GM12874 (cell line): ENCODE measurements at regions not wholly inside any gene's neighbourhood (a gene's known extent, or its start where the extent isn't known, plus 50 kb on each side); places are given as distances from the start of the nearest gene placed in this dataset.
A peak's percentile ranks its signal among the peaks of the same experiment; 100 is the strongest.

ENCODE experiments used
- CTCF ChIP-seq: IDR thresholded peaks from 2 replicates; pipeline ENCODE4 v1.5.1; 2011; ENCODE audit warnings: low read depth, mild to moderate bottlenecking, control low read depth, low read length, moderate library complexity; ENCODE audit not compliant: insufficient read depth

- TF ChIP-seq CTCF = peak; percentile 43; the same call in 1 of the 2 replicates
Measured at GRCh38 chr3:165624761-165625160, 212.5 kb downstream of the BCHE start.

GRCh38 chr3:165622356-165622755 is 214.9 kb downstream of the BCHE start:
- TF ChIP-seq CTCF = no peak

- TF ChIP-seq CTCF = no peak
Measured at GRCh38 chr3:165619069-165619468, 218.2 kb downstream of the BCHE start.

- TF ChIP-seq CTCF = no peak
Measured at GRCh38 chr3:165617134-165617533, 220.1 kb downstream of the BCHE start.

- TF ChIP-seq CTCF = no peak
Measured at GRCh38 chr3:165614337-165614736, 222.9 kb downstream of the BCHE start.

- no peak for TF ChIP-seq CTCF
Measured at GRCh38 chr3:165613014-165613413, 224.2 kb downstream of the BCHE start.

- no peak for TF ChIP-seq CTCF
Measured at GRCh38 chr3:165607221-165607620, 230.0 kb downstream of the BCHE start.

- TF ChIP-seq CTCF = no peak
Measured at GRCh38 chr3:165603196-165603595, 234.0 kb downstream of the BCHE start.
